ENCODE measurements at regions not wholly inside any gene's neighbourhood (a gene's known extent, or its start where the extent isn't known, plus 50 kb on each side); places are given as distances from the start of the nearest gene placed in this dataset.

DNA sequence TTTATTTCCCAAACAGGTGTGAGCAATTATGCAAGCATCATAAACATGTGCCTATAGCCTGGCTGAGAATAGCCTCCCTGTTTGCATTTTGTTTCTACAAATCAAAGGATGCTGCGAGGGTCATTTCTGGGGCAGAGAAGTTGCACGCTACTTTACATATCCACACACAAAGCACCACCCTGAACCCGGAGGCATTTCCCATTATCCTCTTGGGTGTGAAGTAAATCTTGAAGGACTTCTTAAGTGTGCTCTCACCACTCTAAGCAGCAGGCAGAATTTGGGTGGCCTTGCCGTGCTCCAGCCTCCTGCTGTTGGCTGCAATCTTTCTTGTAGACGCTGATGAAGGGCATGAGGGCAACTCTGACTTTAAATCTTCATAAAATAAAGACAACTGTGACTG lies 124.0 kb upstream of the TLE4 start:
- TF ChIP-seq, protein P1, sequence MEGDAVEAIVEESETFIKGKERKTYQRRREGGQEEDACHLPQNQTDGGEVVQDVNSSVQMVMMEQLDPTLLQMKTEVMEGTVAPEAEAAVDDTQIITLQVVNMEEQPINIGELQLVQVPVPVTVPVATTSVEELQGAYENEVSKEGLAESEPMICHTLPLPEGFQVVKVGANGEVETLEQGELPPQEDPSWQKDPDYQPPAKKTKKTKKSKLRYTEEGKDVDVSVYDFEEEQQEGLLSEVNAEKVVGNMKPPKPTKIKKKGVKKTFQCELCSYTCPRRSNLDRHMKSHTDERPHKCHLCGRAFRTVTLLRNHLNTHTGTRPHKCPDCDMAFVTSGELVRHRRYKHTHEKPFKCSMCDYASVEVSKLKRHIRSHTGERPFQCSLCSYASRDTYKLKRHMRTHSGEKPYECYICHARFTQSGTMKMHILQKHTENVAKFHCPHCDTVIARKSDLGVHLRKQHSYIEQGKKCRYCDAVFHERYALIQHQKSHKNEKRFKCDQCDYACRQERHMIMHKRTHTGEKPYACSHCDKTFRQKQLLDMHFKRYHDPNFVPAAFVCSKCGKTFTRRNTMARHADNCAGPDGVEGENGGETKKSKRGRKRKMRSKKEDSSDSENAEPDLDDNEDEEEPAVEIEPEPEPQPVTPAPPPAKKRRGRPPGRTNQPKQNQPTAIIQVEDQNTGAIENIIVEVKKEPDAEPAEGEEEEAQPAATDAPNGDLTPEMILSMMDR (IDR thresholded peaks at IDR 0.05 in 4 of 5, conservative IDR thresholded peaks at IDR 0.05 in 1 of 5) = no peak
- no peak for TF ChIP-seq POLR2A (IDR thresholded peaks at IDR 0.05)

Data from gastrocnemius medialis (tissue), 4 donors.